ENCODE measurements at regions not wholly inside any gene's neighbourhood (a gene's known extent, or its start where the extent isn't known, plus 50 kb on each side); places are given as distances from the start of the nearest gene placed in this dataset.

DNA sequence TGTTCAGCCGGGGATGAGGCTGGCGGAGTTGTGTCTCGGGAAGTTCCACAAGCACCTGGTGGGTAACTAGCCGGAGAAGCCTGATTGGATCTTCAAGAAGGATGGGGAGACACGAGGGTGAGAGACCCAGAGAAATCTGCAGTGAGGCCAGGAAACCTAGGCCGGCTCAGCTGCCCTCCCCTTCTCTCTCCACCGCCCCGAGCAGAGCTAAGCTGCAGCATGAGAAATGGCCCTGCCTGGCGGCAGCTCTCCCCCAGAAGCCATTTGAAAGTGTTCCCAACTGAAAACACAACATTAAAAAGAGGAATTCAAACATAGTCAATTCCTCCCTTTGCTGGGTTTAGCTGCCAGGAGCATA lies 77.8 kb upstream of the SHISAL1 start:
- no peak overlapping the region for H3K4me3 ChIP-seq (ENCODE audit: low read depth, low read length)
- no peak for DNase-seq (ENCODE audit: low read depth)
- TF ChIP-seq, protein P1, sequence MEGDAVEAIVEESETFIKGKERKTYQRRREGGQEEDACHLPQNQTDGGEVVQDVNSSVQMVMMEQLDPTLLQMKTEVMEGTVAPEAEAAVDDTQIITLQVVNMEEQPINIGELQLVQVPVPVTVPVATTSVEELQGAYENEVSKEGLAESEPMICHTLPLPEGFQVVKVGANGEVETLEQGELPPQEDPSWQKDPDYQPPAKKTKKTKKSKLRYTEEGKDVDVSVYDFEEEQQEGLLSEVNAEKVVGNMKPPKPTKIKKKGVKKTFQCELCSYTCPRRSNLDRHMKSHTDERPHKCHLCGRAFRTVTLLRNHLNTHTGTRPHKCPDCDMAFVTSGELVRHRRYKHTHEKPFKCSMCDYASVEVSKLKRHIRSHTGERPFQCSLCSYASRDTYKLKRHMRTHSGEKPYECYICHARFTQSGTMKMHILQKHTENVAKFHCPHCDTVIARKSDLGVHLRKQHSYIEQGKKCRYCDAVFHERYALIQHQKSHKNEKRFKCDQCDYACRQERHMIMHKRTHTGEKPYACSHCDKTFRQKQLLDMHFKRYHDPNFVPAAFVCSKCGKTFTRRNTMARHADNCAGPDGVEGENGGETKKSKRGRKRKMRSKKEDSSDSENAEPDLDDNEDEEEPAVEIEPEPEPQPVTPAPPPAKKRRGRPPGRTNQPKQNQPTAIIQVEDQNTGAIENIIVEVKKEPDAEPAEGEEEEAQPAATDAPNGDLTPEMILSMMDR (IDR thresholded peaks at IDR 0.05; ENCODE audit: insufficient read depth, low read depth, low read length, missing control alignments), result no peak

GRCh38 chr22:44389926-44390612 lies 77.3 kb upstream of the SHISAL1 start:
- TF ChIP-seq, protein P1 (IDR thresholded peaks at IDR 0.05; ENCODE audit: insufficient read depth, low read depth, low read length, missing control alignments), result no peak
- no peak for DNase-seq (ENCODE audit: low read depth)
- H3K4me3 ChIP-seq (ENCODE audit: low read depth, low read length), result no peak overlapping the region

DNA sequence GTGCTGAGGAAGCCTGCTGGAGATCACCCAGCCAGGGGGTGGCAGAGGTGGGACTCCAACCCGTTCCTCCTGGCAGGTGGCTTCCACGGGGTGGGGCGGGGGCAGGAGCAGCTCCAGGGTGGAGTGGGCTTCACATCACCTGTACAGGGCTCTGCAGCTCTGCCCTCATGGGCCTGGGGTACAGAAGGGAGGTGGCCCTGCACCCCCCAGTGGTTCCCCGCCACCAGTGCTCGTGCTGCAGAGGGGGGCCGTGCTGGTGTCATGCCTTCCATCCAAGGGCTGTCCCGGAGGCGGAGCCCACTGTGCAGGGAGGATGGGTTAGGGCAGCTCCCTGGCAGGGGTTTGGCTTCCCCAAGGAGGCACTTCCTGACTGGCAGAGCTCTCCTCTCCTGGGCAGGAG lies 76.4 kb upstream of the SHISAL1 start:
- no peak for DNase-seq (ENCODE audit: low read depth)

DNA sequence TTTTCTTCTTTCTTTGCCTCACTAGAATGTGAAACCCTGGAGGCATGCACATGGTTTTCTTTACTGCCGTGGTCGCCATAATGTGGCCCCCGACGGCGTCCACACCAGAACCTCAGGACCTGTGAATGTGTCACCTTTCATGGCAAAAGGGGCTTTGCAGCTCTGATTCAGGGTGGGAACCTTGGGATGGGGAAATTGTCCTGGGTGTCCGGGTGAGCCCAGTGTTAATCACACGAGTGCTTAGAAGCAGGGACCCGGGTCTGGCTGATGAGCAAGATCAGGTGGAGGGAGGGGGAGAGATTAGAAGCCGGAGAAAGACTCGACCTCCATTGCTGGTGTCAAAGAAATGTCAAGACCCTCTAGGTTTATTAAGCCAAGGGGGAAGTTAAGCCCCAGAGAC lies 74.7 kb upstream of the SHISAL1 start:
- H3K4me3 ChIP-seq (ENCODE audit: low read depth, low read length), result no peak overlapping the region
- DNase-seq (ENCODE audit: low read depth), result no peak
- TF ChIP-seq, protein P1 (IDR thresholded peaks at IDR 0.05; ENCODE audit: insufficient read depth, low read depth, low read length, missing control alignments), result no peak

More for the DNA sequence above, 76.4 kb upstream of the SHISAL1 start:
- no peak overlapping the region for H3K4me3 ChIP-seq (ENCODE audit: low read depth, low read length)
- TF ChIP-seq, protein P1 (IDR thresholded peaks at IDR 0.05; ENCODE audit: insufficient read depth, low read depth, low read length, missing control alignments), result no peak

DNA sequence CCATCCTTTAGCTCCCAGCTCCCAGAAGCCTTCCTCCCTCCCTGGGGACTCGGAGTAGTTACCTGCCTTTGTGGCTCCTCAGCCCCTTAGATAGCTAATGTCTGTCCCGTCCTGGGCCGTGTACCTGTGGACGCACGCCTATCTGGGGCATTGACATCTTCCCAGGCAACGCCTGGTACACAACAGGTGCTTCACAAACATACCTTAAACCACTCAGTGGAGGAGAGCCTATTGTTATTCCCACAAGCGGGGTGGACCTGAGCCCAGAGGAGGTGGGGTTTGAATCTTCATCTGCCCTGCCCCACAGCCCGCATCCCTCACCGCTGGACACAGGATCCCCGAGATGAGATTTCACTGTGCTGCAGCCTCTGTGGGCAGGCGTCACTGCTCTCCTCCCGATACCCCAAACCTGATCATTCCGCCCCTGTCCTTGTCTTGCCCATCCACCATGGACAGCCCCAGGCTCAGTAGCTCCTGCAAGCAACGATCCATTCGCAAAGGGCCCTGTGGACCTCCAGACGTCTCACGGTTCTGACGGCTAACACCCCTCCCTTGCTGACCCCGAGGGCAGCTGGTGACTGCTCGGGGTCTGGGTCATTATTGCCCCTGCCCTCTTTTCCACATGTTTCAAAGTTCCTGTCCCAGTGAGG lies 73.8 kb upstream of the SHISAL1 start:
- no peak for DNase-seq (ENCODE audit: low read depth)
- TF ChIP-seq, protein P1 (IDR thresholded peaks at IDR 0.05; ENCODE audit: insufficient read depth, low read depth, low read length, missing control alignments), result no peak
- no peak overlapping the region for H3K4me3 ChIP-seq (ENCODE audit: low read depth, low read length)

DNA sequence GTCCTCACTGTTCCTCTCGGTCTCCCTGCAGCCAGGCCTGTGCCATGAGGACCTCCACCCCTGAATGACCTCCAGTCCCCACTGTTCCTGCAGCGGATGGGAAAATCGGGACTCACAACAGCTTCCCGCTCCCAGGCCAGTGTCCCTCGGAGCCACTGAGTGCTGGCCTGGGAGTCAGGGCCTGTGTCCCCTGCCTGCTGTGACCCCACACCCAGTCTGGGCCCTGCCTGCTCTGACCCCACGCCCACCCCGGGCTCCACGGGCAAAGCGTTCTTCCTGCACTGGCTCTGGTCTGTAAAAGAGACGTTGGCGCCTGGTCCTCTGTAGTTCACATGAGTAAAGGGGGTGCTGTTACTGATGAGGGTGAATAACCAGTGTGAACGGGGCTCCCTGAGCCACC lies 73.0 kb upstream of the SHISAL1 start:
- DNase-seq (ENCODE audit: low read depth), result no peak
- no peak overlapping the region for H3K4me3 ChIP-seq (ENCODE audit: low read depth, low read length)
- TF ChIP-seq, protein P1 (IDR thresholded peaks at IDR 0.05; ENCODE audit: insufficient read depth, low read depth, low read length, missing control alignments), result no peak

GRCh38 chr22:44385296-44385610 lies 72.5 kb upstream of the SHISAL1 start:
- TF ChIP-seq, protein P1 (IDR thresholded peaks at IDR 0.05; ENCODE audit: insufficient read depth, low read depth, low read length, missing control alignments), result no peak
- DNase-seq (ENCODE audit: low read depth), result no peak
- H3K4me3 ChIP-seq (ENCODE audit: low read depth, low read length), result no peak overlapping the region

Data from GM12865 (cell line).